GDM1 (cell line): ENCODE measurements at regions not wholly inside any gene's neighbourhood (a gene's known extent, or its start where the extent isn't known, plus 50 kb on each side); places are given as distances from the start of the nearest gene placed in this dataset.
A peak's percentile ranks its signal among the peaks of the same experiment; 100 is the strongest.

ENCODE experiments used
- DNase-seq: peaks from one replicate; lab custom pipeline; 2025; lab: John Stamatoyannopoulos, UW

- no peak for DNase-seq
These were observed 86.8 kb downstream of the SPRING1 start for GRCh38 chr12:116651089-116651488.

DNA sequence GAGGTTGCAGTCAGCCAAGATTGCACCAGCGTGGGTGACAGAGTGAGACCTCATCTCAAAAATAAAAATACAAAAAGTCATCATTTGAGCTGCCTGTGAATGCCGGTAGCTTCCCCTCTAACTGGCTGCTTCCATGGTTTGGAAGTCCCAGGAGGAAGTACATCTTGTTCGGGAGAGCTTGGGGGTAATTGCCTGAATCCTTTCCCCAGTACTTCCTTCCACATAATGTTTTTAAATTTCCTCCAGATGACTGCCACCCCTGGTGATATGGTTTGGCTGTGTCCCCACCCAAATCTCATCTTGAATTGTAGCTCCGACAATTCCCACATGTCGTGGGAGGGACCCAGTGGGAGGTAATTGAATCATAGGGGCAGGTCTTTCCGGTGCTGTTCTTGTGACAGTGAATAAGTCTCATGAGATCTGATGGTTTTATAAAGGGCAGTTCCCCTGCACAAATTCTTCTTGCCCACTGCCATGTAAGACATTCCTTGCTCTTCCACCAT, 87.2 kb downstream of the SPRING1 start:
- DNase-seq: no peak

DNA sequence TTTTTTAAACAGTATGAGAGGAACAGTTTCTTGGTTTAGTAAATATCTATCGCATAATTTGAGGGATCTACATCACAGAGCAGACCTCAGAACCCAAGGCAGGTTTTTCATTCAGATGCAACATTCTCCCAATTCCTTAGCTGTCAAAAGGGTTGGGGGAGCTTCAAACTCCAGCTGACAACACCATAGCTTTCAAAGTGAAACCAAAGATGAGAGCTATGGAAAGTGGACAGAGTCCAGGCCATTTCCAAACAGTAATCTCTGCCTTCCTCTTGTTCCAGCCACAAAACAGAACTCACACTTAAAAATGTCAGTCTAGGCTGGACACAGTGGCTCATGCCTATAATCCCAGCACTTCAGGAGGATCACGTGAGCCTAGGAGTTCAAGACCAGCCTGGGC, 87.8 kb downstream of the SPRING1 start:
- no peak for DNase-seq

DNA sequence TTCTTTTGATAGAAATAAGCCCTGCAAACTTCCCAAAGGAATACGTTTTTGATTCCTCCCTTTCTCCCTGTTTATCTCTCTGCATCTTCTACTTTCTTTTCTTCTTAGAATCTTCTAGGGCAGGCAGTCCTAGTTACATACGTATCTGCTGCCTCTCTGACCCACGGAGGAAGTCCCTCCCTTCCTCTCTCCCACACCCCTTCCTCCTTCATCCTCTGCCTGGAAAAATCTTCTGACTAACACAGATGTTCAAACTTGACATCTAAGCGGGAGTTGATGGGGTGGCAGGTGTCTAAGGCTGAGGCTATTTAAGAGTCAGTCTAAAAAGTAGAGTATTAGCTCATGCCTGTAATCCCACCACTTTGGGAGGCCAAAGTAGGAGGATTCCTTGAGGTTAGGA, 88.6 kb downstream of the MAP1LC3B2 start:
- DNase-seq: no peak

- DNase-seq: no peak
These were observed 87.7 kb downstream of the MAP1LC3B2 start for GRCh38 chr12:116646901-116647300.

DNA sequence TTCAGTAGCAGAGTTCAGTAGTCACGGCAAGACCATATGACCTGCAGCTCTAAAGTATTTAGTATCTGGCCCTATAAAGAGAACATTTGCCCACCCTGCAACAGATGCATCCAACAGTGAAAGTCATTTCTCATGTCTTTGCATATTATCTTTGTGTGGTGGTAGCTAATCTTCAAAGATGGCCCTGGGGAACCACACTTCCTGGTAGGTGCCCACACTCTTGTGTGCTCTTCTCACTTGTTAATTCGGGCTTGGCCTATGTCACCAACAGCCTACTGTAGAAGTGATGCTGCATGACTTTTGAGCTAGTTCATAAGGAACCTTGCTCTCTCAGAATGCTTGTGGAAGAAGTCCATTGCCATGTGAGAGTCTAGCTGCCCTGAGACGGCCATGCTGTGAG, 85.6 kb downstream of the MAP1LC3B2 start:
- DNase-seq: no peak

DNA sequence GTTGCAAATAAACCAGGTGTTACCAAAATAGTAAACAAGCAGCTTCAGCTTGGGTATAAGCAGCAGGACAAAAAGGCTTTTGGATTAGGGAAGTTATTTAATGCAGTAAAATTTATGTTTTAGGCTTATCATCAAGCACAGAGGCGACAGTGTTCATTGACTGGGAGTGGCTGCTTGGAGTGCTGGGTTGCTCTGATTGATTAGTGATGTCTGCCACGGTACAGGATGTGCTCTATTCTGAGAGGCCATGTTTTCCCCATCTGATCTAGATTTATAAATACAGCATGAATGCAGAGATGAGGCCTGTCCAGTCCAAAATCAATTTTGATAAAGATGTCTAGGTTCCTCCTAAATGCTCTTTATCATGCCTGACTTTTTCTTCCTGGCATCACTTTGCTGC, 83.5 kb downstream of the MAP1LC3B2 start:
- DNase-seq: peak; percentile 47

DNA sequence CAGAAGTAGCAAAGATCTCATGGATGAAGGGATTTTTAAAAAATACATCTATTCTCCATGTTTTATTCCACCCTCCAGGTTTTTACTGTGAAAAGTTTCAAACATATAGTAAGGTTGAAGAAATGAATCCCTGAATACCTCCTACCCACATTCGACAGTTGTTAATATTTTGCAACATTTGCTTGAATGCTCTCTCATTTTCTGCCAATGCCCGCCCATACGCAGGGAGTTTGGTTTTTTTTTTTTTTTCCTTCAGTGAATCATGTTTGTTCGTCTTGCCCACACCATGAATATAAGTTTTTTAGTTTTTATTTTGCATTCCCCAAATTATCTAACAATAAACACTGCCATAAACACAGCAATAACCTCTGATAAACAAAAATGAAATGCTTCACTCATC, 82.9 kb downstream of the MAP1LC3B2 start:
- no peak for DNase-seq

DNA sequence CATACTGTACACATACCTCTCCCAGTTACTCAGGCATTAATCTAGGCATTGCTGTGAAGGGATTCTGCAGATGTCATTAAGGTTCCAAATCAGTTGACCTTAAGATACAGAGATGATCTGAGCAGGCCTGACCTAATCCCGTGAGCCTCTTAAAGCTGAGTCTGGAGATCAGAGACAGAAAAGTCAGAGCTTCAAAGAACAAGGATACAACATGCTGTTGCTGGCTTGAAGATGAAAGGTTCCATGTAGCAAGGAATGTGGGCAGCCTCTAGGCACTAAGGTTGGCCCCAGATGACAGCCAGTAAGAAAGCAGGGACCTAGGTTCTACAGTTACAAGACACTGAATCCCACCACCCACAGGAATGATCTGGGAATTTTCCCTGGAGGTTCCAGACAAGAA, 81.1 kb downstream of the MAP1LC3B2 start:
- no peak for DNase-seq

- no peak for DNase-seq
These were observed 80.6 kb downstream of the MAP1LC3B2 start for GRCh38 chr12:116639765-116640164.

DNA sequence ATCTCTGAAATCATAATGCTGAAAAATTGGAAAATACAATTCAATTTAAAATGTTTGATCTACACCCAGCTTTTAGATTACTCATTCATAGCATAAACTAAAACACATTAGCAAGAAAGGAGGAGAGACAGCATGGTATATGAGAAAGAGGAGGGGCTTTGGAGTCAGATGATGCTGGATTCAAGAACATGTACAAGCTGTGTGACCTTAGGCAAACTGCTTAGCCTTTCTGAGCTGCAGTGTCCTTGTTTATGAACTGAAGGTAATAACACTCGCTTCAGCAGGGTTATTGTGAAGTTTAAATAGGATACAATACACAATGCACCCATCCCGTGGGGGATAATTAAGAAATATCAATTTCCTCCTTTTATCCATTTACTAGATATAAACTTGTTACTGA, 79.2 kb downstream of the MAP1LC3B2 start:
- no peak for DNase-seq

- no peak for DNase-seq
These were observed 78.5 kb downstream of the MAP1LC3B2 start for GRCh38 chr12:116637589-116638150.

DNA sequence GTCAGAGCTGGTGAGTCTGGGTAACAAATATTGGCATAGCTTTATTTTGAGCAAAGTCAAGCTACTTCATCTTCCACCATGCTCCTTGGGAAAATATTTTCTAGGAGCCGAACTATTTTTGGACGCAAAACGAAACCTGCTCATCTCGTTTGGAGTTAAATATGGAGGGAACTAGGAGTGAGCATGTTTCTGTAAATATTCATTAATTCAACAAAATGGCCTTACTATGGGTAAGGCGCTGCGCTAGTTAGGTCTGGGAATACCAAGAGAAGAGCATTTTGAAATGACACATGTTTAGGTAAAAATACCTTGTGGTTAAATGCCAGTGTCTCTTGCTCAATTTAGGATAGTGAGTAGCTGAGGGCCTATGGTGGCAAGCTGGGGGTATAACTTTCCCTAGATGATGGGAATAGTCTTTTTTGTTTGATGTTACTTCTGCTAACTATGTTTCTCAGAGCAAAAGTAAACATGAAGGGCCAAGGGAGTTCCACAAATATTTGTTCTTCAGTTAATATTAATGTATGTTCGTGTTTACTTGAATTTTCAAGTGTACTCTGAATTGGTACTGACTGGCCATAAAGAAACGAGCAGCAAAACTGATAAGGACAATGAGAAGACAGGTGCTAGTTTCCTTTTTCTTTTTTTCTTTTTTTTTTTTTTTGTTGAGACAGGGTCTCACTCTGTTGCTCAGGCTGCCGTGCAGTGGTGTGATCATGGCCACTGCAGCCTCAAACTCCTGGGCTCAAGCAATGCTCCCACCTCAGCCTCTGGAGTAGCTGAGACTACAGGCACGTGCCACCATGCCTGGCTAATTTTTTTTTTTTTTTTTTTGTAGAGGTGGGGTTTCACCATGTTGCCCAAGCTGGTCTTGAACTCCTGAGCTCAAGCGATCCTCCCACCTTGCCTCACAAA, 77.7 kb downstream of the MAP1LC3B2 start:
- no peak for DNase-seq

DNA sequence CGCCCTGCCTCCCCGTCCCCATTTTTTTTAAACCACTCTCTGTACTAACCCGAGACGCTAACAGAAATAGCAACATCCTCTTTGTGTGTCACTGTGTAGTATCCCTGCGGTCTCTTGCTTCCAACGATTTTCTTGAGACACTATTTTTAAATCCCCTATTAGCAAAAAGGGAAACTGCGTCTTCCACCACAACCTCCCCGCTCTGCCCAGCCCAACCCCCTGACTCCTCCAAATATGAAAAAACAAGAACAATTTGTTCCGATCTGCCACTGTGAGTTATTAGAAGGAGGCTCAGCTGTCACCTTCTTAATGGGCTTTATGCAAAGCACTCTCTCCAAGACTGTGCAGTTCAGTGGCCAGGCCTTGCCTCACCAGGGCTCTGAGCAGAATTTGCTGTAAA, 76.3 kb downstream of the MAP1LC3B2 start:
- peak; percentile 92 for DNase-seq

GRCh38 chr12:116633476-116633875, 74.3 kb downstream of the MAP1LC3B2 start:
- no peak for DNase-seq

- no peak for DNase-seq
These were observed 72.4 kb downstream of the MAP1LC3B2 start for GRCh38 chr12:116631619-116632018.

- DNase-seq: no peak
These were observed 71.6 kb downstream of the MAP1LC3B2 start for GRCh38 chr12:116630762-116631161.

DNA sequence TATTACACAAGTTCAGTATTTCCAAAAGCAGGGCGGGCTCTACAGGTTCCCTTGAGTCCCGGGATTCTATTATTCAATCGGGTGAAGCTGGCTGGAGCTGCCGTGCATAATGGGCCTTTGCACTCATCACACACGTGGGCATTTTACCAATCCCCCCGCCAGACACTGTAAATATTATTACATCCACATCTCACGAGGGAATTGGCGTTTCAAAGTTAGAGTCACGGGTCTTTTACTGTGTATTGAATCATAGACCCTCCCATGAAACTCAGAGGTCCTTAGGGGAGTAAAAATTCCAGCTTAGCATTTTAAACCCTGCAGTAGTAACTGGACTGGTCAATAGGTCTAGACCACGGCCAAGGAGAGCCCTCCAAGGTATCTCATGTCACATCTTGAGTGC, 70.3 kb downstream of the MAP1LC3B2 start:
- DNase-seq: no peak

GRCh38 chr12:116628989-116629388, 69.8 kb downstream of the MAP1LC3B2 start:
- no peak for DNase-seq

DNA sequence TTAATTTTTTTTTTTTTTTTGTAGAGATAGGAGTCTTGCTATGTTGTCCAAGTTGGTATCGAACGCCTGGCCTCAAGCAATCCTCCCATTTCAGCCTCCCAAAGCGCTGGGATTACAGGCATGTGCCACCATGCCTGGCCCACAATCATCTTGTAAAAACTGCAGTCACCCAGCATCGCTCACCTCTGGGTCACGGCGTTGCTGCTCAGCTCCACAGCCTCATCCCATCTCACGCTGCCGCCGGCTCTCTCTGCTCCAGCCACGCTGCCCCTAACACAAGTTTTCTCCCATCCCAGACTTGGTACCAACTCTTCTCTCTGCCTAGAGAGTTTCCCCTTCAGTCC, 69.2 kb downstream of the MAP1LC3B2 start:
- DNase-seq: no peak
